ENCODE measurements at regions not wholly inside any gene's neighbourhood (a gene's known extent, or its start where the extent isn't known, plus 50 kb on each side); places are given as distances from the start of the nearest gene placed in this dataset.
"Not testable (repeated sequence)": the region's sequence is repeated elsewhere in the genome, so short reads cannot be mapped to it uniquely, and the experiment has no call there.

DNA sequence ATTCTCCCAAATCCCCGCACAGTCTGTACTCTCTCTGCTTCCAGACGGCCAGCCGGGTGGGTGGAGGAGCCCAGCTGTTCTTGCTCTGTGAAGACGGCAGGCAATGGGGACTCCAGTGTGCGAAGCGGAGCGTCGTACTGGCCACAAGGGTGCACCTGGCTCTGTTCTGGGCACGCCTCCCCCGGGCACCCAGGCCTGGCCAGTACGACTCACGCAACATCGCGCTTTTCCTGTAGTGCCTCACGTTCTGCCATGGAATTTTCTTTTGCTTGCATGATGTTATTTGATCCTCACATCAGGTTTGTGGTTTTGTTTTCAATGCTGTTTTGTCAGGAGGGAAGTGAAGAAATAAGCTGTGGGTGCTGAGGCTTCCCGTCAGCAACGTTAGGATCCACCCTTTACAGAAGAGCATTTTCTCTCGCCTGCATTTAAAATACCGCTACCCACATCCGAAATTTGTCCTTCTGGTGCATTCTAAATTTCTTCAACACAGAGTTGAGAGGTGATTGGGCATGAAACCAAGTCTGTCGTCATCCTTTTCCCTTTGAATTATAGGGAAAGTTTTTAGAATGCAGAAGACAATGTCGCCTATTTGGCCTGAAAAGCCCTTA is 311.7 kb downstream of the TRIM36 start:
- H3K4me3 Mint-ChIP-seq = no peak overlapping the region
- DNase-seq (ENCODE audit: low spot score in 2 of 2, unreplicated experiment in 2 of 2) = no peak
- no peak overlapping the region for H3K27ac Mint-ChIP-seq
- no peaks in the 10 kb centered on the region for H3K27me3 Mint-ChIP-seq (ENCODE audit: low read depth)
- peaks cover 3% of the 10 kb centered on the region for H3K4me1 Mint-ChIP-seq
- peaks cover 22% of the 10 kb centered on the region for H3K9me3 Mint-ChIP-seq
- TF ChIP-seq, protein P1, sequence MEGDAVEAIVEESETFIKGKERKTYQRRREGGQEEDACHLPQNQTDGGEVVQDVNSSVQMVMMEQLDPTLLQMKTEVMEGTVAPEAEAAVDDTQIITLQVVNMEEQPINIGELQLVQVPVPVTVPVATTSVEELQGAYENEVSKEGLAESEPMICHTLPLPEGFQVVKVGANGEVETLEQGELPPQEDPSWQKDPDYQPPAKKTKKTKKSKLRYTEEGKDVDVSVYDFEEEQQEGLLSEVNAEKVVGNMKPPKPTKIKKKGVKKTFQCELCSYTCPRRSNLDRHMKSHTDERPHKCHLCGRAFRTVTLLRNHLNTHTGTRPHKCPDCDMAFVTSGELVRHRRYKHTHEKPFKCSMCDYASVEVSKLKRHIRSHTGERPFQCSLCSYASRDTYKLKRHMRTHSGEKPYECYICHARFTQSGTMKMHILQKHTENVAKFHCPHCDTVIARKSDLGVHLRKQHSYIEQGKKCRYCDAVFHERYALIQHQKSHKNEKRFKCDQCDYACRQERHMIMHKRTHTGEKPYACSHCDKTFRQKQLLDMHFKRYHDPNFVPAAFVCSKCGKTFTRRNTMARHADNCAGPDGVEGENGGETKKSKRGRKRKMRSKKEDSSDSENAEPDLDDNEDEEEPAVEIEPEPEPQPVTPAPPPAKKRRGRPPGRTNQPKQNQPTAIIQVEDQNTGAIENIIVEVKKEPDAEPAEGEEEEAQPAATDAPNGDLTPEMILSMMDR (IDR thresholded peaks at IDR 0.05; ENCODE audit: unreplicated experiment) = no peak
- H3K36me3 Mint-ChIP-seq = no peaks in the 10 kb centered on the region

DNA sequence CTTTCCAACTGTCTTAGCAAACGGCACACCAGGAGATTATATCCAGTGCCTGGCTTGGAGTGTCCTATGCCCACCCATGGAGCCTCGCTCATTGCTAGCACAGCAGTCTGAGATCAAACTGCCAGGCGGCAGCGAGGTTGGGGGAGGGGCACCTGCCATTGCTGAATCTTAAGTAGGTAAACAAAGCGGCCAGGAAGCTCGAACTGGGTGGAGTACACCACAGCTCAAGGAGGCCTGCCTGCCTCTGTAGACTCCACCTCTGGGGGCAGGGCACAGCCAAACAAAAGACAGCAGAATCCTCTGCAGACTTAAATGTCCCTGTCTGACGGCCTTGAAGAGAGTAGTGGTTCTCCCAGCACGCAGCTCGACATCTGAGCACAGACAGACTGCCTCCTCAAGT is 325.0 kb downstream of the TRIM36 start:
- not testable (repeated sequence) for H3K27me3 Mint-ChIP-seq (ENCODE audit: low read depth)

DNA sequence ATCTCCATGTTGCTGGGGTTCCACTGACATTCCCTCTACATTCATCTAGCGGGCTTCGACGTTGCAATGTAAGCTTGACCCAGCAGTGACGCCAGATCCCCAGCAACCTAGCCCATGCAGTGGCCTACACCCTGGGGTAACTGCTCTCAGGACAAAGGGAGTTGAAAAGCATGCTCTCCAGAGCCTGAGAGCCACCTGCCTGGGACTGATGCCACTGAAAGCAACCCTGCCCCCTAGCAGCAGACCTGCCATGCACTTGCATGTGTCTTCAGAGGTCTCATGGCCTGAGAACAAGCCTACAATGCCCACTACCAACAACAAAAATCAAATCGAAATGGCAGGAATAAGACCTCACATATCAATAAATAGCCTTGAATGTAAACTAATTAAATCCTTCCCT is 330.3 kb downstream of the TRIM36 start:
- H3K36me3 Mint-ChIP-seq = no peaks in the 10 kb centered on the region
- H3K9me3 Mint-ChIP-seq = peaks cover 14% of the 10 kb centered on the region
- H3K4me1 Mint-ChIP-seq = no peaks in the 10 kb centered on the region
- H3K27me3 Mint-ChIP-seq (ENCODE audit: low read depth) = peaks cover 8% of the 10 kb centered on the region
- no peak overlapping the region for H3K4me3 Mint-ChIP-seq
- TF ChIP-seq, protein P1 (IDR thresholded peaks at IDR 0.05; ENCODE audit: unreplicated experiment) = no peak
- H3K27ac Mint-ChIP-seq = no peak overlapping the region
- DNase-seq (ENCODE audit: low spot score in 2 of 2, unreplicated experiment in 2 of 2) = no peak

More for the DNA sequence above, 325.0 kb downstream of the TRIM36 start:
- not testable (repeated sequence) for H3K4me1 Mint-ChIP-seq; H3K36me3 Mint-ChIP-seq; DNase-seq (ENCODE audit: low spot score in 2 of 2, unreplicated experiment in 2 of 2); H3K27ac Mint-ChIP-seq; H3K4me3 Mint-ChIP-seq
- peaks cover 36% of the 10 kb centered on the region for H3K9me3 Mint-ChIP-seq

DNA sequence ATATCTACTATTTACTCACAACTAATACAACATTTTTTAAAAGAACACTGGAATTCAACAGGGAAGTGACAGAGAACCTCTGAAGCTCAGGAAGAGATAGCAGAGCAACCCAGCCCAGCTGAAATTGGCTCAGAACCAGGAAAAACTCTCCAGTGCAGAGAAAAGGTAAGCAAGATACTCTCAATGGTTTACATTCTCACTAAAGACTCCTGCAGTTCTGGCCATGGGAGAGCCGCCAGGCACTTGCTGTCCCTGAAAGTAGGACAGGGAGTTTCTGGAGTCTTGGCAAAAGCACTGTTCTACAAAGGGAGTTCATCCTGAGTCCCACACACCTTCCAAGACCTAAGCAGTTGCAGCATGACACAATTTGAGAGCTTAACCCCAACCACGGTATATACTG is 330.8 kb downstream of the TRIM36 start:
- H3K36me3 Mint-ChIP-seq = no peaks in the 10 kb centered on the region
- no peak for DNase-seq (ENCODE audit: low spot score in 2 of 2, unreplicated experiment in 2 of 2)
- H3K4me1 Mint-ChIP-seq = no peaks in the 10 kb centered on the region
- peaks cover 8% of the 10 kb centered on the region for H3K27me3 Mint-ChIP-seq (ENCODE audit: low read depth)
- H3K4me3 Mint-ChIP-seq = no peak overlapping the region
- TF ChIP-seq, protein P1 (IDR thresholded peaks at IDR 0.05; ENCODE audit: unreplicated experiment) = no peak
- H3K27ac Mint-ChIP-seq = no peak overlapping the region
- H3K9me3 Mint-ChIP-seq = peaks cover 10% of the 10 kb centered on the region

DNA sequence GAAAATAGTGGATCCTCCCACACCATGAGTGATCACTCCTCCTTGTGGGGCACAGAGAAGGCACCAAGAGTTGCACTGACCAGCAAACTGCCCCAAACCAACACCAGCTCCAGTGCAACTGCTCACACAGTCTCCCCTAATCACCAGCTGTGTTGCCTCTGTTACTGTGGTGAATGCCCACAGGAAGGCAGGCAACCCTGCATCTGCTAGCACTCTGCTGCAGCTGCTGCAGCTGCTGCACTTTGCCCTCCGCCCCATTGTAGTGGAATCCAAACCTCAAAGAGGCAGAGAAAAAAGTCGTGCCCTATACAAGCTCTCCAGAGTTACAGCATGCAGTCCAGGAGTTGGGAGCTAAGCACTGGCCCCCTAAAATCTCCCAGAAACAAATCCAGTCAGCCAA is 339.6 kb downstream of the TRIM36 start:
- Mint-ChIP-seq H3K27me3 (ENCODE audit: low read depth) (peaks cover 29% of the 10 kb centered on the region), H3K9me3 (peaks cover 23% of the 10 kb centered on the region), H3K4me3 (no peak overlapping the region), H3K27ac (no peak overlapping the region), H3K4me1 (no peaks in the 10 kb centered on the region), H3K36me3 (no peaks in the 10 kb centered on the region)
- TF ChIP-seq, protein P1 (IDR thresholded peaks at IDR 0.05; ENCODE audit: unreplicated experiment) = no peak
- no peak for DNase-seq (ENCODE audit: low spot score in 2 of 2, unreplicated experiment in 2 of 2)

DNA sequence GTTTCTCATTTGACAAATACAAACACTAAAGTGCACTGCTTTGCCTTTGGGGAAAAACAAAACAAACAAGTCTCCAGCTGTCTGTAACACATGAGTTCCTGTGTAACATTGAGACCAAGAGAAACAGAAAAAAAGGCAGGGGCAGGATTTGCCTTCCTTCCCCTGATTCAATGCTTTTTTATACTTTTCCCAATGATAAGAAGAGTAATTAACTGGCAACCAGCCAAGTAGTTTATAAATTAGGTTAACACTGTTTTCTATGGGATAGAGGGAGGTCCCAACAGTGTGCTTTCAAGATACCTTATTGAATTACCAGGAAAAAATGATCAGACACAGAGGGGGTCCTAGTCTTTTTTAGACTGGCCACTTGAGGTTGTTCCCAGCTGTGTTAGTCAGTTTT is 346.8 kb downstream of the TRIM36 start:
- Mint-ChIP-seq H3K27me3 (ENCODE audit: low read depth) (no peaks in the 10 kb centered on the region), H3K9me3 (peaks cover 28% of the 10 kb centered on the region), H3K27ac (no peak overlapping the region), H3K4me3 (no peak overlapping the region), H3K36me3 (no peaks in the 10 kb centered on the region), H3K4me1 (no peaks in the 10 kb centered on the region)
- DNase-seq (ENCODE audit: low spot score in 2 of 2, unreplicated experiment in 2 of 2) = no peak
- TF ChIP-seq, protein P1 (IDR thresholded peaks at IDR 0.05; ENCODE audit: unreplicated experiment) = no peak

All from mesothelial cell of epicardium (in vitro differentiated cells).